SK-N-SH (cell line): ENCODE measurements at regions not wholly inside any gene's neighbourhood (a gene's known extent, or its start where the extent isn't known, plus 50 kb on each side); places are given as distances from the start of the nearest gene placed in this dataset.

ENCODE experiments used
- CTCF ChIA-PET: fragments of 300-600, 350-600 bp; formaldehyde crosslinking; extraction: SDS; loops from one replicate; lab custom pipeline; 2021; lab: Yijun Ruan, JAX
- POLR2A ChIA-PET: fragments of 350-600 bp; sonication (Branson Sonifier 250); formaldehyde crosslinking; extraction: SDS; loops from one replicate; lab custom pipeline; 2020; ENCODE audit warnings: antibody characterized with exemption, inconsistent platforms; lab: Yijun Ruan, JAX
- DNase-seq: peaks from one replicate; pipeline ENCODE4 v3.0.0; 2012
- H2AFZ ChIP-seq: fragments of 200-600 bp; sonication (generic); 2 replicates; pipeline ENCODE4 v1.8.1; 2016; ENCODE audit warnings: antibody characterized with exemption, mild to moderate bottlenecking, low read depth
- H3F3A ChIP-seq: fragments of 200-600 bp; sonication (generic); replicated peaks from 2 replicates; pipeline ENCODE3; 2016; ENCODE audit warnings: antibody characterized with exemption, mild to moderate bottlenecking; ENCODE audit not compliant: insufficient read depth
- H3K27ac ChIP-seq, 2 experiments: fragments of 200-500 bp in 1 of 2; fragments of 200-600 bp in 1 of 2; sonication (Bioruptor generic) in 1 of 2; sonication (generic), shearing (Covaris generic) in 1 of 2; 2 replicates each; pipeline versions ENCODE4 v1.5.1 to v1.6.1; 2014 to 2016; ENCODE audit warnings: low read depth in 2 of 2, inconsistent platforms in 1 of 2, low read length in 1 of 2, mild to moderate bottlenecking in 1 of 2, mixed read lengths in 1 of 2
- H3K27me3 ChIP-seq: fragments of 200-600 bp; sonication (generic), shearing (Covaris generic); 2 replicates; pipeline ENCODE4 v1.6.1; 2016; ENCODE audit warnings: mixed run types; ENCODE audit not compliant: insufficient read depth
- H3K36me3 ChIP-seq, 2 experiments: fragments of 200-500 bp in 1 of 2; fragments of 200-600 bp in 1 of 2; sonication (Bioruptor generic) in 1 of 2; sonication (generic) in 1 of 2; replicated peaks in 1 of 2; 2 replicates each; pipeline versions ENCODE3 to v1.5.1; 2014 to 2016; ENCODE audit warnings: low read length in 1 of 2, mild to moderate bottlenecking in 1 of 2; ENCODE audit not compliant: insufficient read depth in 2 of 2, control insufficient read depth in 1 of 2
- H3K4me1 ChIP-seq, 2 experiments: fragments of 200-500 bp in 1 of 2; fragments of 200-600 bp in 1 of 2; sonication (Bioruptor generic) in 1 of 2; sonication (generic), shearing (Covaris generic) in 1 of 2; 2 replicates each; pipeline versions ENCODE4 v1.5.1 to v1.6.1; 2014 to 2016; ENCODE audit warnings: low read depth in 1 of 2, low read length in 1 of 2, mixed run types in 1 of 2; ENCODE audit not compliant: insufficient read depth in 2 of 2, control insufficient read depth in 1 of 2
- H3K4me2 ChIP-seq: fragments of 200-600 bp; sonication (generic), shearing (Covaris generic); 2 replicates; pipeline ENCODE4 v1.6.1; 2017; ENCODE audit warnings: mixed run types
- H3K4me3 ChIP-seq, 2 experiments: fragments of 200-500 bp in 1 of 2; fragments of 200-600 bp in 1 of 2; sonication (Bioruptor generic) in 1 of 2; sonication (generic), shearing (Covaris generic) in 1 of 2; 2 replicates each; pipeline versions ENCODE4 v1.5.1 to v1.8.1; 2014 to 2016; ENCODE audit warnings: low read depth in 2 of 2, inconsistent platforms in 1 of 2, low read length in 1 of 2, mild to moderate bottlenecking in 1 of 2, mixed read lengths in 1 of 2, moderate library complexity in 1 of 2
- H3K79me2 ChIP-seq: fragments of 200-600 bp; sonication (generic); 2 replicates; pipeline ENCODE4 v1.8.1; 2017; ENCODE audit warnings: mild to moderate bottlenecking; ENCODE audit not compliant: insufficient read depth
- H3K9ac ChIP-seq: fragments of 200-600 bp; sonication (generic); 2 replicates; pipeline ENCODE4 v1.6.1; 2017; ENCODE audit warnings: mixed run types
- H3K9me2 ChIP-seq: fragments of 200-600 bp; sonication (generic); 2 replicates; pipeline ENCODE4 v1.6.1; 2017; ENCODE audit warnings: mixed run types
- H3K9me3 ChIP-seq: fragments of 200-600 bp; sonication (generic); 2 replicates; pipeline ENCODE4 v1.6.1; 2017; ENCODE audit warnings: mixed run types, mild to moderate bottlenecking, moderate library complexity
- H4K20me1 ChIP-seq: fragments of 200-600 bp; sonication (generic); 2 replicates; pipeline ENCODE4 v1.6.1; 2017; ENCODE audit warnings: mild to moderate bottlenecking, mixed run types; ENCODE audit not compliant: insufficient read depth
- CHD2 ChIP-seq: fragments of 150-350 bp; IDR thresholded peaks from 2 replicates; pipeline ENCODE4 v1.6.1; 2018; ENCODE audit warnings: low read length; ENCODE audit not compliant: partially characterized antibody
- ELF1 ChIP-seq: IDR thresholded peaks from 2 replicates; pipeline ENCODE4 v1.4.0; 2012
- EZH2phosphoT487 ChIP-seq: fragments of 200-600 bp; sonication (generic); IDR thresholded peaks from 2 replicates; pipeline ENCODE4 v1.6.1; 2017; ENCODE audit warnings: low read depth, mixed run types, mild to moderate bottlenecking, antibody characterized with exemption, moderate library complexity, borderline replicate concordance
- FOXJ3 ChIP-seq: sonication (generic); formaldehyde crosslinking; IDR thresholded peaks from 2 replicates; pipeline ENCODE4 v1.5.1; 2020; ENCODE audit warnings: mild to moderate bottlenecking, missing genetic modification reagents
- FOXM1 ChIP-seq: IDR thresholded peaks from 2 replicates; pipeline ENCODE4 v1.4.0; 2012; ENCODE audit warnings: low read depth, mild to moderate bottlenecking
- GABPA ChIP-seq: IDR thresholded peaks from 2 replicates; pipeline ENCODE4 v1.4.0; 2012; ENCODE audit warnings: low read depth, mild to moderate bottlenecking
- MEF2A ChIP-seq: IDR thresholded peaks from 2 replicates; pipeline ENCODE4 v1.4.0; 2012; ENCODE audit warnings: low read depth, borderline replicate concordance
- NRF1 ChIP-seq: IDR thresholded peaks from 2 replicates; pipeline ENCODE4 v1.6.1; 2012; ENCODE audit warnings: low read depth, mild to moderate bottlenecking, low read length
- RAD21 ChIP-seq: IDR thresholded peaks from 2 replicates; pipeline ENCODE4 v1.6.1; 2012; ENCODE audit warnings: mild to moderate bottlenecking, low read length
- RFX5 ChIP-seq: IDR thresholded peaks from 2 replicates; pipeline ENCODE4 v1.6.1; 2012; ENCODE audit warnings: mild to moderate bottlenecking, improper control_type of control experiment, low read length
- RXRA ChIP-seq: IDR thresholded peaks from 2 replicates; pipeline ENCODE4 v1.4.0; 2012; ENCODE audit warnings: low read depth, mild to moderate bottlenecking, borderline replicate concordance
- SIN3A ChIP-seq: IDR thresholded peaks from 2 replicates; pipeline ENCODE4 v1.6.1; 2012; ENCODE audit warnings: low read depth, mild to moderate bottlenecking, low read length, moderate library complexity, borderline replicate concordance
- TAF1 ChIP-seq: IDR thresholded peaks from 2 replicates; pipeline ENCODE4 v1.6.1; 2012; ENCODE audit warnings: low read depth, mild to moderate bottlenecking, low read length, moderate library complexity, borderline replicate concordance
- TCF12 ChIP-seq: IDR thresholded peaks from 2 replicates; pipeline ENCODE4 v1.4.0; 2012
- TEAD4 ChIP-seq: IDR thresholded peaks from 2 replicates; pipeline ENCODE4 v1.4.0; 2012; ENCODE audit warnings: mild to moderate bottlenecking, borderline replicate concordance; ENCODE audit not compliant: insufficient read depth
- YY1 ChIP-seq: IDR thresholded peaks from 2 replicates; pipeline ENCODE4 v1.4.0; 2012; ENCODE audit warnings: low read depth, mild to moderate bottlenecking
- ZBTB33 ChIP-seq: IDR thresholded peaks from 2 replicates; pipeline ENCODE4 v1.4.0; 2012; ENCODE audit warnings: low read depth, borderline replicate concordance
- WGBS: methylation state at CpG from one replicate; pipeline ENCODE4 v1.1.6; 2017; ENCODE audit warnings: low lambda C conversion rate; 5-methylcytosine and 5-hydroxymethylcytosine counted together
- TF ChIP-seq, protein P1 (sequence below): IDR thresholded peaks from 2 replicates; pipeline ENCODE4; 2012
- TF ChIP-seq, protein P2 (sequence below): fragments of 150-350 bp; IDR thresholded peaks from 2 replicates; pipeline ENCODE4 v1.6.1; 2016; ENCODE audit warnings: mild to moderate bottlenecking, low read depth, low read length
- TF ChIP-seq, protein P3 (sequence below): fragments of 200-600 bp; sonication (generic); IDR thresholded peaks from 2 replicates; pipeline ENCODE4 v1.6.1; 2017; ENCODE audit warnings: antibody characterized with exemption, mild to moderate bottlenecking, moderate library complexity

GRCh38 chr20:58056921-58057686 is 171.3 kb downstream of the ANKRD60 start:
- TF ChIP-seq RFX5 (no peak), RXRA (no peak), SIN3A (no peak), YY1 (no peak), RAD21 (no peak), CHD2 (no peak), TCF12 (no peak), ELF1 (no peak), FOXJ3 (no peak), TEAD4 (no peak), FOXM1 (no peak), ZBTB33 (no peak), EZH2phosphoT487 (no peak), TAF1 (no peak), NRF1 (no peak), GABPA (no peak), MEF2A (no peak)
- TF ChIP-seq, protein P1, sequence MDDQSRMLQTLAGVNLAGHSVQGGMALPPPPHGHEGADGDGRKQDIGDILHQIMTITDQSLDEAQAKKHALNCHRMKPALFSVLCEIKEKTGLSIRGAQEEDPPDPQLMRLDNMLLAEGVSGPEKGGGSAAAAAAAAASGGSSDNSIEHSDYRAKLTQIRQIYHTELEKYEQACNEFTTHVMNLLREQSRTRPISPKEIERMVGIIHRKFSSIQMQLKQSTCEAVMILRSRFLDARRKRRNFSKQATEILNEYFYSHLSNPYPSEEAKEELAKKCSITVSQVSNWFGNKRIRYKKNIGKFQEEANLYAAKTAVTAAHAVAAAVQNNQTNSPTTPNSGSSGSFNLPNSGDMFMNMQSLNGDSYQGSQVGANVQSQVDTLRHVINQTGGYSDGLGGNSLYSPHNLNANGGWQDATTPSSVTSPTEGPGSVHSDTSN, result no peak
- TF ChIP-seq, protein P2, sequence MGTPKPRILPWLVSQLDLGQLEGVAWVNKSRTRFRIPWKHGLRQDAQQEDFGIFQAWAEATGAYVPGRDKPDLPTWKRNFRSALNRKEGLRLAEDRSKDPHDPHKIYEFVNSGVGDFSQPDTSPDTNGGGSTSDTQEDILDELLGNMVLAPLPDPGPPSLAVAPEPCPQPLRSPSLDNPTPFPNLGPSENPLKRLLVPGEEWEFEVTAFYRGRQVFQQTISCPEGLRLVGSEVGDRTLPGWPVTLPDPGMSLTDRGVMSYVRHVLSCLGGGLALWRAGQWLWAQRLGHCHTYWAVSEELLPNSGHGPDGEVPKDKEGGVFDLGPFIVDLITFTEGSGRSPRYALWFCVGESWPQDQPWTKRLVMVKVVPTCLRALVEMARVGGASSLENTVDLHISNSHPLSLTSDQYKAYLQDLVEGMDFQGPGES, result no peak
- TF ChIP-seq, protein P3, sequence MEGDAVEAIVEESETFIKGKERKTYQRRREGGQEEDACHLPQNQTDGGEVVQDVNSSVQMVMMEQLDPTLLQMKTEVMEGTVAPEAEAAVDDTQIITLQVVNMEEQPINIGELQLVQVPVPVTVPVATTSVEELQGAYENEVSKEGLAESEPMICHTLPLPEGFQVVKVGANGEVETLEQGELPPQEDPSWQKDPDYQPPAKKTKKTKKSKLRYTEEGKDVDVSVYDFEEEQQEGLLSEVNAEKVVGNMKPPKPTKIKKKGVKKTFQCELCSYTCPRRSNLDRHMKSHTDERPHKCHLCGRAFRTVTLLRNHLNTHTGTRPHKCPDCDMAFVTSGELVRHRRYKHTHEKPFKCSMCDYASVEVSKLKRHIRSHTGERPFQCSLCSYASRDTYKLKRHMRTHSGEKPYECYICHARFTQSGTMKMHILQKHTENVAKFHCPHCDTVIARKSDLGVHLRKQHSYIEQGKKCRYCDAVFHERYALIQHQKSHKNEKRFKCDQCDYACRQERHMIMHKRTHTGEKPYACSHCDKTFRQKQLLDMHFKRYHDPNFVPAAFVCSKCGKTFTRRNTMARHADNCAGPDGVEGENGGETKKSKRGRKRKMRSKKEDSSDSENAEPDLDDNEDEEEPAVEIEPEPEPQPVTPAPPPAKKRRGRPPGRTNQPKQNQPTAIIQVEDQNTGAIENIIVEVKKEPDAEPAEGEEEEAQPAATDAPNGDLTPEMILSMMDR, result no peak
- Histone ChIP-seq H3K9me2 (no peaks in the 10 kb centered on the region), H3K27ac (no peak overlapping the region), H3K4me1 (peaks cover 0 to 14% of the 10 kb centered on the region in 2 experiments; a peak in 1 of 4 replicates), H3F3A (no peaks in the 10 kb centered on the region), H2AFZ (no peak overlapping the region), H3K9ac (no peak overlapping the region), H3K36me3 (no peaks in the 10 kb centered on the region), H3K79me2 (no peaks in the 10 kb centered on the region), H3K4me3 (no peak overlapping the region), H3K4me2 (no peak overlapping the region), H3K27me3 (no peaks in the 10 kb centered on the region; the same call in 1 of the 2 replicates), H3K9me3 (no peaks in the 10 kb centered on the region), H4K20me1 (no peaks in the 10 kb centered on the region)
- ChIA-PET CTCF (interaction anchor here (0.8 to 1.1 kb wide), 2 partner anchors 12 to 123 kb away, joined by 4 to 5 read pairs; no protein-coding TSS in a partner anchor), POLR2A (no interaction called here)
- 83% methylated on average over 7 of the region's 7 CpGs for WGBS
- no peak for DNase-seq
